Large intestine (tissue), 3 donors: ENCODE measurements at regions not wholly inside any gene's neighbourhood (a gene's known extent, or its start where the extent isn't known, plus 50 kb on each side); places are given as distances from the start of the nearest gene placed in this dataset.

ENCODE experiments used
- DNase-seq, 2 donors: peaks; one replicate each; pipeline versions ENCODE4 v3.0.0 to v3.0.0-alpha.2; 2013
- H3K27ac ChIP-seq: one replicate; pipeline ENCODE4 v1.5.1; 2013; ENCODE audit warnings: low read length
- H3K27me3 ChIP-seq: 2 replicates; pipeline ENCODE4 v1.6.1; 2013; ENCODE audit warnings: low read length; ENCODE audit not compliant: control insufficient read depth, insufficient read depth
- H3K36me3 ChIP-seq: 2 replicates; pipeline ENCODE4 v1.6.1; 2013; ENCODE audit warnings: low read length; ENCODE audit not compliant: control insufficient read depth, insufficient read depth
- H3K4me1 ChIP-seq: one replicate; pipeline ENCODE4 v1.6.1; 2013; ENCODE audit warnings: low read length; ENCODE audit not compliant: control insufficient read depth, insufficient read depth
- H3K4me3 ChIP-seq: one replicate; pipeline ENCODE4 v1.5.1; 2013; ENCODE audit warnings: low read length
- H3K9me3 ChIP-seq: one replicate; pipeline ENCODE4 v1.6.1; 2013; ENCODE audit warnings: mild to moderate bottlenecking, low read depth, low read length, moderate library complexity; ENCODE audit not compliant: control insufficient read depth
- WGBS: methylation state at CpG from one replicate; pipeline ENCODE4 v1.1.5; 2013; ENCODE audit warnings: low lambda C conversion rate; ENCODE audit not compliant: insufficient coverage; 5-methylcytosine and 5-hydroxymethylcytosine counted together

DNA sequence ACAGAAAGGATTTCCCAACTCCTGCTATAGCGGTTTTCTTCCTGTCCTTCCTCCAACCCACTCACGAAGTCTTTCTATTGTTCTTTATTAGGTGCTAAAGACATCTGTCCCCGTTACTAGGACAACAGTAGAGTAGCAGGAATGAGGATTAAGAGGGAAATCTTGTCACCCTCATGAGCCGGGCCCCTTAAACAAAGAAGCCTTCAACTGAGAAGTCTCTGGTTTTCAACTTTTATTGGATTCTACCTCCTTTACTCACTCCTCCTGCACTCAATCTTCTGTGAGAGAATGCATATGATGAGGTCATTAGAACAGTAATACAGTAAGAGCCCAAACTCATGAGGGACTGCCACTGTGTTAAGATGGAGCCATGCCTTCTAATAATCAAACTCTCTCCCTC, 206.3 kb downstream of the OMA1 start:
- Histone ChIP-seq H3K4me3 (no peak overlapping the region), H3K9me3 (no peaks in the 10 kb centered on the region), H3K4me1 (no peaks in the 10 kb centered on the region), H3K27me3 (no peaks in the 10 kb centered on the region), H3K27ac (no peak overlapping the region), H3K36me3 (no peaks in the 10 kb centered on the region)
- WGBS: 60% methylated on average over 2 of the region's 4 CpGs
- DNase-seq: no peak

DNA sequence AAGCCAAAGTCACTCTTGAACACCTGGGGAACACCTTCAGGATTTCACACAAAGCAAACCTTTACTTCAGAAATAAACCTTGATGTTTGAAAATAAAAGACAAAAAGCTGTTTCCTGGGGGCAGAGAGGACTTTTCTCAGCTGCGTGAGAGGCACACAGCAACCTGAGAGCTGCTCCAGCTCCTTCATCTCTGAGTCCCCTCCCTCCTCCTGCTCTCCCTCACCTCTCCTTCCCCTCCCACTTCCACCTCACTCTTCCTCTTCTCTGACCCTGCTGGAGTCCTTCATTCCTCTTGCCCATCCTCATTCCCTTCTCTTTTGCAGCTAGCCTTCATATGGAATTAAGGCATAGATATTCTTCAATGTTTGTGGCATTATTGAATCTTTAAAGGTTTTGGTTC, 208.4 kb downstream of the OMA1 start:
- Histone ChIP-seq H3K27ac (no peak overlapping the region), H3K27me3 (no peaks in the 10 kb centered on the region), H3K36me3 (no peaks in the 10 kb centered on the region), H3K4me1 (no peaks in the 10 kb centered on the region), H3K4me3 (no peak overlapping the region), H3K9me3 (no peaks in the 10 kb centered on the region)
- WGBS: no CpG with 5 or more reads among the region's 1 CpG
- DNase-seq: no peak

DNA sequence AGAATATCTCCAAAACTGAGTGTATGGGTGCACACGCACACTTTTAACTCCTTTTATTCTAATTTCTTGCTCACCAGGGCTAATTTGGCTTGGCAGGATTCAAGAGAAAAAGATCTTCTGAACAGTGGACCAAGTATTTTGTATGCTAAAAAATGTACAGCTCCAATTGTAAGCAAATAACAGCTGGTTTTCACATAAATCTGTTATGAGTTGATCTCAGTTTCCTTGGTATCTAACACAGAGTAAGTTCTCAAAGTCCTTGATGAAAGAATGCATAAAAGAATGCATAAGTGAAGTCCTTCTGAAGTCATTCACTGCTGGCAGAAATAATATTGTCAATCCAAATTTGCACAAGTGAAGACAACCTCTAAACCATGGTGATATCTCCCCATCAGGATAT, 213.0 kb downstream of the OMA1 start:
- Histone ChIP-seq H3K36me3 (no peaks in the 10 kb centered on the region), H3K4me1 (no peaks in the 10 kb centered on the region), H3K9me3 (no peaks in the 10 kb centered on the region), H3K27ac (no peak overlapping the region), H3K27me3 (no peaks in the 10 kb centered on the region), H3K4me3 (no peak overlapping the region)
- DNase-seq: no peak
- WGBS: no CpG with 5 or more reads among the region's 1 CpG

DNA sequence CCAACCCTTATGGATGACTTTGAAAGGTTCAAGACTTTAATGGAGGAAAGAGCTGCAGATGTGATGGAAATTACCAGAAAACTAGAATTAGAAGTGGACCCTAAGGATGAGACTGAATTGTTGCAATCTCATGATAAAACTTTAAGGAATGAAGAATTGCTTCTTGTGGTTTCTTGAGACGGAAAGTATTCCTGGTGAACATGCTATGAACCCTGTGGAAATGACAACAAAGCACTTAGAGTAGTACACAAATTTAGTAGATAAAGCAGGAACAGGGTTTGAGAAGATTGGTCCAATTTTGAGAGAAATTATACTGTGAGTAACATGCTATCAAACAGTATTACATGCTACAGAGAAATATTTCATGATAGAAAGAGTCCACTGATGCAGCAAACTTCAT, 215.4 kb downstream of the OMA1 start:
- Histone ChIP-seq H3K9me3 (no peaks in the 10 kb centered on the region), H3K4me1 (no peaks in the 10 kb centered on the region), H3K4me3 (no peak overlapping the region), H3K36me3 (no peaks in the 10 kb centered on the region), H3K27ac (no peak overlapping the region), H3K27me3 (no peaks in the 10 kb centered on the region)
- no CpG with 5 or more reads among the region's 1 CpG for WGBS
- DNase-seq: no peak

DNA sequence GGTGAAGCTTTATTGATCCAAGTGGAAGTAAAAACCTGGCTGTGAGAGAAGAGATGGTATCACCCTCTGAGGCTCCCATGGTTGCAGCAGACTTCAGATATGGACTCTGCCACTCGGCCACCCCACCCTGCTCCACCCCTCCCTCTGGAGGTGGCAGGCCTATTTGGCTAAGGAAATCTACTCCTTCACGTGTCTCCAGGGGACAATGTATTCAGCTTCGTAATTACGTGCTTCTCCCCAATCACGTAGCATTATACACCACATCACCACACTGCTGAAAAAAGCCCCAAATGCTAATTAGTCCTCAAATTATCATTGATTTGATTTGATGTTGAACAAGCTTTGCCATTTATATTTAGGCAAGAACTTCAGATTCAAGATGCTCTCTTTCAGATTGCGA, 220.7 kb downstream of the OMA1 start:
- Histone ChIP-seq H3K36me3 (no peaks in the 10 kb centered on the region), H3K27ac (no peak overlapping the region), H3K4me1 (no peaks in the 10 kb centered on the region), H3K27me3 (no peaks in the 10 kb centered on the region), H3K9me3 (peaks cover 6% of the 10 kb centered on the region), H3K4me3 (no peak overlapping the region)
- WGBS: 40% methylated on average over 1 of the region's 6 CpGs
- no peak for DNase-seq

DNA sequence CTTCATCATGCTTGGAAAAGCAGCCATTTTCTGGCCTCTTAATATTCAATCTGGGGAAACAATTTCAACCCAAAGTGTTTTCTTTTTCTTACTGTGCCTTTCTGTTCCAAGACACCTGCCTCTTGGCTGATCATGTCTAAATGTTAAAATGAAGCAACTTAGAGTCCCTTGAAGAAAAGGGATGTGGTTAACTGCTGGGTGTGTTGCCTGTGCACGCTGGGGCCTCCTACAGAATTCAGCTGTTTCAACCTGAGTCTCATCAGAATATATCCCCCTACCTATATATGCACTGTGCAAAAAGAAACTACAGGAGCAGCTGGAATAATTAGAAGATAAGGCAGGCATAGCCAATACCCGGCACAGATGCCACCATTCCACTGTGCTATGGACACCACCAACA, 222.0 kb downstream of the OMA1 start:
- H3K9me3 ChIP-seq: peaks cover 6% of the 10 kb centered on the region
- H3K4me1 ChIP-seq: no peaks in the 10 kb centered on the region
- no peaks in the 10 kb centered on the region for H3K36me3 ChIP-seq
- no peak overlapping the region for H3K4me3 ChIP-seq
- H3K27ac ChIP-seq: no peak overlapping the region
- no peaks in the 10 kb centered on the region for H3K27me3 ChIP-seq
- WGBS: no CpG with 5 or more reads among the region's 2 CpGs
- DNase-seq: no peak

DNA sequence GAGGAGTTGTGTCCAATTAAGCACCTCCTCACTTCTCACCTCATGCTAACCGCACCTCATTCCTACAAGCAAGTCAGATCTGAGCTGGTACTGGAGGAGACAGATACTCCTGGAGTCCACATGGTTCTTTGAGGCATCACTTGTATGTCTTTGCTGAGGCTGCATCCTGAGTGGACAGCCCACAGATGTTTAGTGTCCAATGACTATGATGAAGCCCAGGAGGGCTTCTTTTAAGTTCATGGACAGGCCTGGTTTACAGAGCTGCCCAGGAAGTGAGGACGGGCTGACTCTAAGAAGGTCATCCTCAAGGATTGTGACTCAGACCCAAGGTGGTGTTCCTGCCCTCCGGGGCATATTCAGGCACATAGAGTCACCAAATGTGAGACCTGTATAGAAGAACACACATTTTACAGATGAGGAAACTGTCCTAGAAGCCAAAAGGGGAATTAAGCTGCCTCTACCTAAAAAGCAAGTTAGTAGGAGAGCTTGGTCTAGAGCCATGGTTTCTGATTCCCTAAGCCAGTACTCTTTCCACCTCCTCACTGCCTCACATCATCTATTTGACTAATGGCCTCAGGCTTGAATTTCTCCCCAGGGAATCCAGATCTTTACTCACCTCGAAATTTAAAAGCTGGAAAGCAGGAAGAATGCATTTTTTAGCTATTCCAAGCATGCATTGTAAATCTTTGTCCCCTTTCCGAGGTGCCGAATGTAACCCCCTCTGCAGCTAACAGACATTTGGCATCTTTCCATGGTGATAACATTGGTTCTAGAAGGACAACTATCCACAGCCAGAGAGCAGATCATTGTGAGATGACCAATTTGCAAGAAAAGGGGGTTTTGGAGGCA, 228.1 kb downstream of the OMA1 start:
- no peaks in the 10 kb centered on the region for H3K4me1 ChIP-seq
- H3K4me3 ChIP-seq: no peak overlapping the region
- no CpG with 5 or more reads among the region's 6 CpGs for WGBS
- DNase-seq: no peak
- no peaks in the 10 kb centered on the region for H3K36me3 ChIP-seq
- H3K9me3 ChIP-seq: peaks cover 6% of the 10 kb centered on the region
- H3K27ac ChIP-seq: no peak overlapping the region
- H3K27me3 ChIP-seq: no peaks in the 10 kb centered on the region

DNA sequence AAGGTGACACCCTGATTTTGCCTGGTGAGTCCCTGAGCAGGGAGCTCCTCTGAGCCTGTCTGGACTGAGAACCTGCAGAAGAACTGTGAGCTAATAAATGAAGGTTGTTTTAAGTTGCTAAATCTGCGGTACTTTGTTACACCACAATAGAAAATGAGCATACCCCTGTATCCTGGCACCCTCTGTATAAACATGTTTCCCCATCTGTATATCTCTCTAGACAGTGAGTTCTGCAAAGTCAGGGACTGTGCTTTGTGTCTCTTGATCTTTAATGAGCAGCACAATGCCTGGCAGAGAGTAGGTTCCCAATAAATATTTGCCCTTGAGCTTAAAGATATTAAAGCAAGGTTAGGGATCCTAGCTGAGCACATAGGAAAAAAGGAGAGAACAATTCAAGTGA, 228.8 kb downstream of the OMA1 start:
- H3K9me3 ChIP-seq: peaks cover 6% of the 10 kb centered on the region
- WGBS: no CpG with 5 or more reads among the region's 1 CpG

DNA sequence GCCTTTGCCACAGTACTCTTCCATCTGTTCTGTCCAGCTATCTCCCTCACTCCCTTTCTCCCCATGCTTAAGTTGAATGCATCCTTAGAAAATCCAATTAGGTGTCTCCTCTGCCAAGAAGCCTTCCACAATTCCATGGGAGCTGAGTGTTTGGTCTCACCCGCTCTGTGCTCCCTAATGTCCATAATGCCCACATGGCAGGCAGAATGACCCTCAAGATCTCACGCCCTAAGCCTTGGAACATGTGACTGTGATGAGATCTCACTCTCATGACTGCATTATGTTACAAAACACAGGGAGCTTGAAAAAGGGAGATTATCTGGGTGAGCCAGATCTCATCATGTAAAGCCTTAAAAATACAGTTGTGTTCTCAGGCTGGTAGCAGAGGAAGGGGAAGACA, 229.4 kb downstream of the OMA1 start:
- Histone ChIP-seq H3K36me3 (no peaks in the 10 kb centered on the region), H3K9me3 (peaks cover 6% of the 10 kb centered on the region), H3K4me1 (no peaks in the 10 kb centered on the region), H3K4me3 (no peak overlapping the region), H3K27ac (no peak overlapping the region), H3K27me3 (no peaks in the 10 kb centered on the region)
- no CpG with 5 or more reads among the region's 2 CpGs for WGBS
- DNase-seq: no peak

More for the DNA sequence above, 228.8 kb downstream of the OMA1 start:
- H3K4me3 ChIP-seq: no peak overlapping the region
- H3K27me3 ChIP-seq: no peaks in the 10 kb centered on the region
- DNase-seq: no peak
- no peak overlapping the region for H3K27ac ChIP-seq
- no peaks in the 10 kb centered on the region for H3K4me1 ChIP-seq
- no peaks in the 10 kb centered on the region for H3K36me3 ChIP-seq

DNA sequence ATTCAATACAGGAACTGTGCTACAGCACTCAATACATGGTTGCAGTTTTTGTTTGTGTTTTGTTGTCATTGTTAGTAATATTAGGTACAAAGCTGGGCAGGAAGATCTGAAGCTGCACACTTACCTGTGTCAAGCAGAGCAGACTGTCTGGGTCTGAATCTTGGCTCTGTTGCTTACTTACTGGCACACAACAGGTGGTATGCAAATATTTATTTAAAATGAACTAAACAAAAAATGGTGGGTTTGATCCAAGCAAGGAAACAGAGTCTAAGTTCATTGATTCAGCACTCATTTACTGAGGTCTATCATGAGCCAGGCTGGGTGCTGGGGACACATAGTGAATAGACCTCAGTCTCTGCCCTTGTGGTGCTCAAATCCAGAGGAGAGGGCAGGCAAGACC, 230.4 kb downstream of the OMA1 start:
- peaks cover under 1% of the 10 kb centered on the region for H3K9me3 ChIP-seq
- H3K4me3 ChIP-seq: no peak overlapping the region
- H3K27me3 ChIP-seq: no peaks in the 10 kb centered on the region
- no peak overlapping the region for H3K27ac ChIP-seq
- DNase-seq: no peak
- no peaks in the 10 kb centered on the region for H3K36me3 ChIP-seq
- H3K4me1 ChIP-seq: no peaks in the 10 kb centered on the region

DNA sequence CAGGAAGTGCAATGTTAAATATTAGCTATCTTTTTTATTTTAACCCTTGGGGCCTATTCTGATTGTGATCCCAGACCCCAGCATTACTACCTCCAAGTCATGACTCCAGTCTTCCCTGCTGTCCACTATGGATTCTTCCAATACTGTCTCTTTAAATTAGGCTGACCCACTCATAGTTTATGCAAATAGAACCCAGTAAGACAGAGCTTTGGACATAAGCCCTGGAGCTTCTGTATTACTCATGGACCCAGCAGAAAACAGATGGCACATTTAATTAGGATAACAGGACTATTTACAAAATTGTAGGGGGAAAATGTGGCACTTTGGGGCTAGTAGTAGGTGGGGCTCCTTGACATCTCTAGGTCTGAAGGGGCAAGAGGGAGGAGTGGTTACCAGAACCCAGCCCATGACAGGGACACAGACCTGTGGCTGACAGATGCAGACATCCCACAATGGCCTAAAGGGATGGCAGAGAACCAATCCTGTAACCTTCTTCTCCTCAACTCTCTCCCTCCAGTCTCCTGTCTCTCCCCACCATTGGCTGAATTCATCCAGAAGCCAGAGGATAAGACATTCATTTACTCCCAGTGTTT, 233.5 kb downstream of the OMA1 start:
- no peak for DNase-seq
- Histone ChIP-seq H3K4me3 (no peak overlapping the region), H3K27me3 (no peaks in the 10 kb centered on the region), H3K4me1 (no peaks in the 10 kb centered on the region), H3K27ac (no peak overlapping the region), H3K36me3 (no peaks in the 10 kb centered on the region), H3K9me3 (no peaks in the 10 kb centered on the region)
